HCT116 (cell line): ENCODE measurements at regions not wholly inside any gene's neighbourhood (a gene's known extent, or its start where the extent isn't known, plus 50 kb on each side); places are given as distances from the start of the nearest gene placed in this dataset.

Experiments used
- ATAC-seq: fragments of 200-7000 bp; cut with Tn5 transposase; 2 replicates; pipeline ENCODE4 v1.9.1; 2020; ENCODE audit warnings: mild to moderate bottlenecking, moderate library complexity
- BruUV-seq: library from RNA; stranded (reverse); fragments of 400-500 nt; replicated peaks from 2 replicates; lab custom pipeline; 2021; lab: Mats Ljungman, UMichigan
- CTCF ChIA-PET: fragments of 300-600 bp; sonication (Branson Sonifier 250); formaldehyde crosslinking; loops from one replicate; lab custom pipeline; 2021; ENCODE audit warnings: antibody characterized with exemption; lab: Charles Lee
- POLR2A ChIA-PET: fragments of 300-600, 350-600 bp; sonication (Branson Sonifier 250); formaldehyde crosslinking; loops from one replicate; lab custom pipeline; 2021; ENCODE audit warnings: antibody characterized with exemption; lab: Charles Lee
- RAD21 ChIA-PET, 2 experiments: fragments of 300-600 bp; sonication (Branson Sonifier 250); formaldehyde crosslinking; loops; one replicate each; lab custom pipeline; 2023; ENCODE audit warnings: low total read pairs in 2 of 2; ENCODE audit not compliant: uncharacterized antibody in 2 of 2, unreplicated experiment in 2 of 2, low non-redundant PET in 1 of 2; lab: Charles Lee
- DNase-seq: peaks from one replicate; pipeline ENCODE4 v3.0.0-alpha.2; 2010; ENCODE audit warnings: low read depth, low spot score
- H2AFZ ChIP-seq: fragments of 200-600 bp; shearing (Covaris generic), sonication (generic); 2 replicates; pipeline ENCODE4 v1.6.1; 2017; ENCODE audit warnings: low read depth, mixed run types, mixed read lengths, antibody characterized with exemption, low read length; ENCODE audit not compliant: poor library complexity, severe bottlenecking
- H3K27ac ChIP-seq: 2 replicates; pipeline ENCODE4 v1.5.1; 2012; ENCODE audit warnings: low read depth, low read length
- H3K27me3 ChIP-seq: fragments of 200-600 bp; sonication (generic); 2 replicates; pipeline ENCODE4 v1.6.1; 2016; ENCODE audit warnings: mixed run types, low read length, mixed read lengths; ENCODE audit not compliant: insufficient read depth
- H3K36me3 ChIP-seq, 2 experiments: fragments of 200-500 bp in 1 of 2; fragments of 200-600 bp in 1 of 2; sonication (Bioruptor generic) in 1 of 2; sonication (generic) in 1 of 2; 2 replicates each; pipeline versions ENCODE4 v1.5.1 to v1.6.1; 2014 to 2016; ENCODE audit warnings: low read length in 2 of 2, inconsistent platforms in 1 of 2, mixed read lengths in 1 of 2, mixed run types in 1 of 2; ENCODE audit not compliant: insufficient read depth in 2 of 2, control insufficient read depth in 1 of 2
- H3K4me1 ChIP-seq, 2 experiments: fragments of 200-600 bp in 1 of 2; sonication (generic) in 1 of 2; 2 replicates each; pipeline versions ENCODE4 v1.5.1 to v1.6.1; 2012 to 2017; ENCODE audit warnings: low read length in 2 of 2, inconsistent platforms in 1 of 2, mild to moderate bottlenecking in 1 of 2, mixed read lengths in 1 of 2, mixed run types in 1 of 2, moderate library complexity in 1 of 2; ENCODE audit not compliant: insufficient read depth in 2 of 2, control insufficient read depth in 1 of 2
- H3K4me2 ChIP-seq: fragments of 200-600 bp; sonication (generic); 2 replicates; pipeline ENCODE4 v1.6.1; 2017; ENCODE audit warnings: mixed run types, low read length, mixed read lengths
- H3K4me3 ChIP-seq, 2 experiments: fragments of 200-600 bp in 1 of 2; sonication (generic) in 1 of 2; replicated peaks in 1 of 2; 2 replicates each; pipeline ENCODE4 v1.5.1; 2011 to 2016; ENCODE audit warnings: low read length in 2 of 2, control low read depth in 1 of 2, low read depth in 1 of 2, mild to moderate bottlenecking in 1 of 2, mixed read lengths in 1 of 2, mixed run types in 1 of 2
- H3K79me2 ChIP-seq: fragments of 200-600 bp; sonication (generic); 2 replicates; pipeline ENCODE4 v1.6.1; 2017; ENCODE audit warnings: mild to moderate bottlenecking, mixed run types, low read length, moderate library complexity, mixed read lengths; ENCODE audit not compliant: insufficient read depth
- H3K9ac ChIP-seq: fragments of 200-600 bp; sonication (generic); 2 replicates; pipeline ENCODE4 v1.6.1; 2016; ENCODE audit warnings: low read length, mixed read lengths
- H3K9me2 ChIP-seq: fragments of 200-600 bp; sonication (generic), shearing (Covaris generic); 2 replicates; pipeline ENCODE4 v1.6.1; 2017; ENCODE audit warnings: mixed run types, mild to moderate bottlenecking, moderate library complexity; ENCODE audit not compliant: insufficient read depth
- H3K9me3 ChIP-seq, 2 experiments: fragments of 200-500 bp in 1 of 2; fragments of 200-600 bp in 1 of 2; sonication (Bioruptor generic) in 1 of 2; sonication (generic) in 1 of 2; 2 replicates each; pipeline ENCODE4 v1.6.1; 2014 to 2017; ENCODE audit warnings: low read length in 2 of 2, mixed read lengths in 2 of 2, inconsistent platforms in 1 of 2, low read depth in 1 of 2, mild to moderate bottlenecking in 1 of 2, mixed run types in 1 of 2, moderate library complexity in 1 of 2; ENCODE audit not compliant: control insufficient read depth in 1 of 2, insufficient read depth in 1 of 2
- H4K20me1 ChIP-seq: fragments of 200-600 bp; sonication (generic), shearing (Covaris generic); 2 replicates; pipeline ENCODE4 v1.6.1; 2017; ENCODE audit warnings: mixed run types, mild to moderate bottlenecking, moderate library complexity; ENCODE audit not compliant: insufficient read depth
- ATF3 ChIP-seq: IDR thresholded peaks from 2 replicates; pipeline ENCODE4 v1.6.1; 2012
- CEBPB ChIP-seq: IDR thresholded peaks from 2 replicates; pipeline ENCODE4 v1.6.1; 2012; ENCODE audit warnings: low read depth
- EGR1 ChIP-seq: IDR thresholded peaks from 2 replicates; pipeline ENCODE4 v1.6.1; 2012; ENCODE audit warnings: low read depth
- EZH2 ChIP-seq: fragments of 200-600 bp; sonication (generic); IDR thresholded peaks from 2 replicates; pipeline ENCODE4 v1.6.1; 2017; ENCODE audit warnings: antibody characterized with exemption, mixed run types
- POLR2AphosphoS5 ChIP-seq: IDR thresholded peaks from 2 replicates; pipeline ENCODE4 v1.6.1; 2011; ENCODE audit warnings: mild to moderate bottlenecking, low read depth, low read length, moderate library complexity
- RAD21 ChIP-seq: IDR thresholded peaks from 2 replicates; pipeline ENCODE4 v1.6.1; 2012; ENCODE audit warnings: low read depth, mild to moderate bottlenecking
- REST ChIP-seq: IDR thresholded peaks from 2 replicates; pipeline ENCODE4 v1.6.1; 2012; ENCODE audit warnings: low read depth
- SIN3A ChIP-seq: IDR thresholded peaks from 2 replicates; pipeline ENCODE4 v1.6.1; 2012; ENCODE audit warnings: low read depth
- SP1 ChIP-seq: IDR thresholded peaks from 2 replicates; pipeline ENCODE4 v1.6.1; 2012; ENCODE audit warnings: low read depth
- TCF7L2 ChIP-seq: IDR thresholded peaks from 2 replicates; pipeline ENCODE4 v1.7.0; 2011; ENCODE audit warnings: borderline replicate concordance, inconsistent platforms; ENCODE audit not compliant: insufficient read depth, insufficient read length; ENCODE audit errors: extremely low read depth
- YY1 ChIP-seq: IDR thresholded peaks from 2 replicates; pipeline ENCODE4 v1.6.1; 2011; ENCODE audit warnings: low read length, low read depth, moderate library complexity, mild to moderate bottlenecking; ENCODE audit not compliant: insufficient replicate concordance; ENCODE audit errors: extremely low read depth
- ZBTB33 ChIP-seq: IDR thresholded peaks from 2 replicates; pipeline ENCODE4 v1.6.1; 2011; ENCODE audit warnings: mild to moderate bottlenecking, low read length, moderate library complexity; ENCODE audit not compliant: insufficient replicate concordance; ENCODE audit errors: extremely low read depth
- ZFX ChIP-seq: fragments of 450-650 bp; IDR thresholded peaks from 2 replicates; pipeline ENCODE4 v1.6.1; 2017
- intact Hi-C: fragments of 100-400 bp; cut with micrococcal nuclease; formaldehyde crosslinking; loops from 2 replicates; pipeline ENCODE4 v1.10.0; 2022

- H4K20me1 ChIP-seq, result no peaks in the 10 kb centered on the region
- peaks cover 41 to 82% of the 10 kb centered on the region in 2 experiments for H3K4me1 ChIP-seq
- H3K4me2 ChIP-seq, result peak overlapping the region; percentile 75; the same call in 1 of the 2 replicates
- intact Hi-C loops, result no loop called here
- DNase-seq (no peak), ATAC-seq (no peak)
- H3K9me2 ChIP-seq, result no peaks in the 10 kb centered on the region
- RAD21 ChIA-PET, result interaction anchor here in 1 of 2 experiments (0.7 kb wide), 1 partner anchor 16 kb away, joined by 3 read pairs; no protein-coding TSS in a partner anchor
- no peak overlapping the region for H3K9ac ChIP-seq
- H3K9me3 ChIP-seq, result no peaks in the 10 kb centered on the region
- no peak overlapping the region for H2AFZ ChIP-seq
- H3K36me3 ChIP-seq, result no peaks in the 10 kb centered on the region
- peak overlapping the region in 1 of 2 experiments; percentile 14; a peak in 1 of 4 replicates for H3K4me3 ChIP-seq
- H3K27ac ChIP-seq, result peak overlapping the region; percentile 78
- POLR2A ChIA-PET, result no interaction called here
- CTCF ChIA-PET, result interaction anchor here (1.0 kb wide), 1 partner anchor 203 kb away, joined by 3 read pairs; no protein-coding TSS in a partner anchor
- no peak for TF ChIP-seq ZFX
- no peak for TF ChIP-seq REST
- no peak for TF ChIP-seq YY1
- TF ChIP-seq ZBTB33, result no peak
- no peak for TF ChIP-seq EGR1
- TF ChIP-seq POLR2AphosphoS5, result no peak
- TF ChIP-seq TCF7L2, result no peak
- no peak for TF ChIP-seq EZH2
- no peak for TF ChIP-seq SIN3A
- no peak for TF ChIP-seq RAD21
- TF ChIP-seq SP1, result no peak
- no peak for TF ChIP-seq ATF3
- no peak for TF ChIP-seq CEBPB
- BruUV-seq, result no TSS peak
- no peaks in the 10 kb centered on the region for H3K27me3 ChIP-seq
- no peaks in the 10 kb centered on the region for H3K79me2 ChIP-seq
Measured at GRCh38 chr2:234678711-234679110, 181.8 kb upstream of the ARL4C start.
